ENCODE measurements at regions not wholly inside any gene's neighbourhood (a gene's known extent, or its start where the extent isn't known, plus 50 kb on each side); places are given as distances from the start of the nearest gene placed in this dataset.

DNA sequence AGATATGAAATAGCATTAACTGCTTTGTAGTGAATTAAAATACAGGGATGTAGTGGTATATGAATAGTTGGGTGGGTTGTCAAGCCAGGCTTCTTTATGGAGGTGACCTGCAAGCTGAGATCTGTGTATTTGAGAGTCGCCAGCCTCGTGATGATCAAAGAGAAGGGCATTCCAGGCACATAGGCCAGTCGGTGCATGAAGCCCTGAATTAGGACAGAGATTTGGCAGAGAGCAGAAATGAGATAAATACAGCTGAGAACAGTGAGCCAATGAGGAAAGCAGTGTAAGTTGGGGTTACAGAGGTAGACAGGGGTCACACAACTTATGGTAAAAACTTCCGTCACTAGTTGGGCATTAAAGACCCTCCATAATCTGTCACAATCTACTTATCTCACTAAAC is 641.9 kb downstream of the OTOL1 start:
- no peak for DNase-seq

DNA sequence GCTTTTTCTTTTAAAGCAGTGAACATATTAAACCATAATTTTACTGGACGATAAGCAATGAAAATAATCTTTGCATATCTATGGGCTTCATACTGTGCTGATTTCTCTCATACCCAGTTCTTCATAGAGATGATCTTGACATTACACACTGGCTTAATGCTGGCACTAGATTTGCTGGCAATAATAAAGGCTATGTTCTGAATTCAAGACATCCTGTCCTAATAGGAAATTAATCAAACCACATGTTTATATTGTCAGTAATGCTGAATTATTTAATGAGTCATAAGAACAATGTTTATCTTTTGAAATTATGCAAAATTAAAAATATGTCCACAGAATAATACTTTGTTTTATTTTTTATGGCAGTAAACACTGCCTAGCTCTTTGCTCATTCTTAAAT is 643.2 kb downstream of the OTOL1 start:
- DNase-seq = no peak

GRCh38 chr3:162141272-162141791 is 644.7 kb downstream of the OTOL1 start:
- no peak for DNase-seq

DNA sequence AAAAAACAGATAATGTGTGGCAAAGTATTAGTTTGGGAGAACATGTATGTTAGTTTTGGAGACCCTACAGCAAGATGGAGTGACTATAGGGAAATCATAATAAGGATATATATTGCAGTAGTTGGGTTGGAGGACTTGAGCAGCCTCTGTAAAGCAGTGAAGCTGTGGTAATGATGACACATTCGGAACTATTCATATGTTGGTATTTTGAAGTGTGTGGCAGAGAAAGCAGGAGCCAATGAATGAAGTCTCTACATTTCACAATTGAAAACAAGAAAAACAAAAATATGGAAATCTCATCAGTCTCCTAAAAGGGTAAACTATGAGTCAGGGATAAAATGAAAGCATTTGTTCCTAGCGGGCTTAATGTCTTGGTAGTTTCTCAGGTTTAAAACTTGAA is 645.9 kb downstream of the OTOL1 start:
- DNase-seq = no peak

DNA sequence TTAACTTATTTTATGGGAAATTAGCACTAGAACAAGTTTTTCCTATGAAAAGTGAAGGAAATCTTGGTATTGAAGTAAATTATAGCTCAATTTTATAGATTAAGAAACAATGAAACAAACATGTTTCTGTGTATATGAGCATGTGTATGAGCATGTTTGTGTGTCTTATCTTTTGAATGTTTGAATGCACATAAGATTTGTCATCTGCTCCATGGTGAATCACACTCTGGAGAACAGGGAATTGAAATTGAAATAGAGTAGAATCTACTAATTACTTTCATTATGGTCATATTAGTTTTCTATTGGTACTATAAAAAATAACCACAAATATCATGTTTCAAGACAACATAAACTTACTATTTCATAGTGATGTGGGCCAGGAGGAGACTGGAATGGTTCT is 646.6 kb downstream of the OTOL1 start:
- DNase-seq = no peak

DNA sequence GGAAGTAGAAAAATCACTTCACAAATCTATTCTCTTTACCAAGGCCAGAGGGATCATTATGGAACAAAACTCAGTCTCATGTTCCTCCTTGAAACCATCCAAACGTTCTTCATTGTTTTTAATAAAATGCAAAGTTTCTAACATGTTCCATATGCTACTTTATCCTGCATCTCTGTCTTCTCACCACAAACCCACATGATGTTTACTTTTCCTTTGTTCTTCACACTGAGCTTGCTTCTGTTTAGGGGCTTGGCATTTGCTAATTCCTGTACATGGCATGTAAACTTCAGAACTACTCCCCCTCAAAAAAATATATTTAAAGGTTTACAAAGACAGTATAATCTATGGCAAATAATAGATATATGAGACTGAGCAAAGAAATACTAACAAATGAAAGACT is 651.4 kb downstream of the OTOL1 start:
- DNase-seq = no peak

DNA sequence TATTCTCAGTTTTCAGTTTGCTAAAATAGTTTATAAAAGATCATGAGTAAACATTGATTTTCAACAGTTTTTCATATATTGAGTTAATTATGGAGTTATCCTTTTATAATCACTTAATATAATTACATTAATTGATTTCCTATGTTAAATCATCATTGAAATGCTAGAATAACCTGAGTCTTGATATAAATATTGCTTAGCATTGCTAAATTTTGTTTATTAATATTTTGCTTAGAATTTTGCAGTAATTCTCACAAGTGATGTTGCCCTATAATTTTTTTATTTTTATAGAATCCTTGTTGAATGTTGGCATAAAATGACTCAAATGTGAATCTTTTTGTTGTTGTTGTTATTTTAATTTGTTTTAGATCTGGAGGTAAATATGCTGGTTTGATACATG is 654.2 kb downstream of the OTOL1 start:
- no peak for DNase-seq

DNA sequence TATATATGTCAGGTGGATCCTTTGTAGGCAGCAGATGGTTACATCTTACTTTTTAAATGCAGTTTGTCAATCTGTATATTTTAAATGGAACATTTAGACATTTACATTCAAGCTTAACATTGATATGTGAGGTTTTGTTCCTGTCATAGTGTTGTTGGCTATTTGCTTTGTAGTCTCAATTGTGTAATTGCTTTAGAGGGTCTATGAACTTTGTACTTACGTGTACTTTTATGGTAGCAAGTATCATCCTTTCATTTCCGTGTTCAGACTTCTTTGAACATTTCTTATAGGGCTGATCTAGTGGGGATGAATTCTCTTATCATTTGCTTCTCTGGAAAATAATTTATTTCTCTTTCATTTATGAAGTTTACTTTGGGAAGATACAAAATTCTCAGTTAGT is 656.0 kb downstream of the OTOL1 start:
- no peak for DNase-seq

DNA sequence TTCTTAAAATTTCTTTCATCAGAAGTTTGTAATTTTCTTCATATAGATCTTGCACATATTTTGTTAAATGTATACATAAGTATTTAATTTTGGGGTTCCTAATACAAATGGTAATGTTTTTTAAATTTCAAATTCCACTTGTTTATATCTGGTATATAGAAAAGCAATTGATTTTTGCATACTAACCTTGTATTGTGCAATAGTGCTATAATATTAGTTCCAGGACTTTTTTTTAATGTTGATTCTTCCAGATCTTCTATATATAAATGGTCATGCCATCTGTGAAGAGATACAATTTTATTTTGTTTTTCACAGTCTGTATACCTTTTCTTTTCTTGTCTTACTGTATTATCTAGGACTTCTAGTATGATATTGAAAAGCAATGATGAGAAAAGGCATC is 665.0 kb downstream of the OTOL1 start:
- no peak for DNase-seq

GRCh38 chr3:162165346-162165745 is 668.7 kb downstream of the OTOL1 start:
- no peak for DNase-seq

GRCh38 chr3:162166543-162166942 is 669.9 kb downstream of the OTOL1 start:
- DNase-seq = no peak

DNA sequence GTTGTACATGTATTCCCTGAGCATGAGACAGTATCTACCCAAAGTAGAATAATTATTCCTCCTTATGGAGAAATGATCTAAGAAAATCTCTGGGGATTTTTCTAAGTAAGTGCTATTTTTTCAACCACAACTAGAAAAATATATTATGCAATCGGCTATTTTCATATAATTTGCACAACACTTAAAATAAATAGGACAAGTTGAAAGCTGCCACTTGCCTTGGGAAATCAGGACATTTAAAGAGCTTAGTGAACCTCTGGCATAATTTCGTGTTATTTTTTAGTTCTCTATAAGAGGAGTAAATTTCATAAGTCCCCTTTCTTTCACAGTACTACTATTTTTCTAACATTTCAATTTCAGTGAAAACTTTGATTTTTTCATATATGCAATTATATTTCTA is 672.1 kb downstream of the OTOL1 start:
- DNase-seq = no peak

DNA sequence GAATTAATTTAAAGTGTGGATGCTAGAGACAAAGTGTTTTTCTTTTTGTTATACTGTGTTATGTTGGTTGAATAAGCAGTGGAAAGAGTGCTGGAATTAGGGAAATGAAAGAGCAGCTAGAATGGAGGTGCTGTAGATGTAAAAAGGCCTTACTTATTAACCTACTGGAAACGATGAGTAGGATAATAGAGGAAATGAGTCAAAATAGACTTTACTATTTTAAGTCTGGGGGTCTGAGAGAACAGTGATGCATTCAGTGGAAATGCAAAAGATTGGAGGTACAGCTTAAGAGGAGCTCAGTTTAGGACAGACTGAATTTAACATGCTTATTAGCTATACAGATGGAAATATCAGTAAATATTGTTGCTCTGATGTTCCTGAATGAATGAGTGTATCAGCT is 674.0 kb downstream of the OTOL1 start:
- no peak for DNase-seq

DNA sequence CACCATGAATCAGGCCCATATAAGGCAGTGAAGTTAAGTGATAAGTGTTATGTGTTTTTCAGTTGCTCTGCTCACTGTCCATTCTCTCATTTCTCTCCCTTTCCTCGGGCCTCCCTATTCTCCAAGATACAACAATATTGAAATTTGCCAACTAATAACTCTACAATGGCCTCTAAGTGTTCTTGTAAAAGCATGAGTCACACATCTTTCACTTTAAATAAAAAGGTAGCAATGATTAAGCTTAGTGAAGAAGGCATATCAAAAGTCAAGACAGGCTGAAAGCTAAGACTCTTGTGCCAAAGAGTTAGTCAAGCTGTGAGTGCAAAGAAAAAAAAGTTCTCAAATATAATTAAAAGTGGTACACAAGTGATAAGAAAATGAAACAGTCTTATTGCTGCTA is 675.4 kb downstream of the OTOL1 start:
- DNase-seq = no peak

GRCh38 chr3:162175145-162175544 is 678.5 kb downstream of the OTOL1 start:
- no peak for DNase-seq

DNA sequence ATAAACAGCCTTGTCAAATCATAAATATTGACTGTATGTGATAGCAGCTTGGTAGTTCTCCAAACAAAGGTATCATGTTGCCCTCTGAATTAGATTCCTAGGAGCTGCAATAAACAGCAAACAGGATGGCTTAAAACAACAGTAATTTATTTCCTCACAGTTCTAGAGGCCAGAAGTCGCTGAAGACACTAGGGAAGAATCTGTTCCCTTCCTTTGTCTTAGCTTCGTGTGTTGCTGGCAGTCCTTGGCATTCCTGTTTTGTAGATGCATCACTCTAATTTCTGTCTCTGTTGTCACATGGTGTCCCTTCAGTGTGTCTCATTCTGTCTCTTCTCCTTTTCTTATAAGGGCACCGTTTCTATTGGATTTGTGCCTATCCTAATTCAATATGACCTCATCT is 679.3 kb downstream of the OTOL1 start:
- DNase-seq = no peak

DNA sequence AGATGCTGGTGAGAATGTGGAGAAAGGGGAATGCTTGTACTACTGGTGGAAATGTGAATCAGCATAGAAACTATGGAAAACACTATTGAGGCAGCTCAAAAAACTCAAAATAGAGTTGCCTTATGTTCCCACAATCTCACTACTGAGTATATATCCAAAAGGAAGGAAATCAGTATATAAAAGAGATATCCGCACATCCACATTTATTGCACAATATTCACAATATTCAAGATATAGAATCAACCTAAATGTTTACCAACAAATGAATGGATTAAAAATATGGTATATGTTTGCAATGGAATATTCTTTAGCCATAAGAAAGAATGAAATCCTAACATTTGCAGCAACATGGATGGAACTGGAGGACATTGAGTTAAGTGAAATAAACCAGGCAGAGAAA is 686.8 kb downstream of the OTOL1 start:
- no peak for DNase-seq

GRCh38 chr3:162192340-162193029 is 695.9 kb downstream of the OTOL1 start:
- no peak for DNase-seq

- DNase-seq = no peak
These were observed 696.8 kb downstream of the OTOL1 start for GRCh38 chr3:162193148-162194095.

GRCh38 chr3:162195147-162195546 is 698.5 kb downstream of the OTOL1 start:
- DNase-seq = no peak

DNA sequence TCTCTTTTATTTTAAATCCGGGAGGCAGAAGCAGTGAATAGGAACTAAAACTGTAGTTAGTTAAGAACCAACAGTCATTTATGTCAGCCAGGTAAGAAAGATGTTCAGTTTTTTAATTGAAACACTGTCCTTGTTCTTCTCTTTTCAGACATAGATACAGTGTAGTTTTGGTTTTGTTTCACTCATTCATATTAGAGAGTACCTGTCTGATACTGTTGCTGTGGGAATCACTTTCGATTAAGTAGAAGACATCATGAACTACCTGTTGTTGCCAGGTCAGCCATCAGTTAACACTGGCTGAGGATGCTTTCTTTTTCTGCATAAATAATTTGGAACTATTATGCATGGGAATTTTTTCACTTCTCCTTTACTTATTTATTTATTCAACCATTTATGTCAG is 700.4 kb downstream of the OTOL1 start:
- DNase-seq = no peak

DNA sequence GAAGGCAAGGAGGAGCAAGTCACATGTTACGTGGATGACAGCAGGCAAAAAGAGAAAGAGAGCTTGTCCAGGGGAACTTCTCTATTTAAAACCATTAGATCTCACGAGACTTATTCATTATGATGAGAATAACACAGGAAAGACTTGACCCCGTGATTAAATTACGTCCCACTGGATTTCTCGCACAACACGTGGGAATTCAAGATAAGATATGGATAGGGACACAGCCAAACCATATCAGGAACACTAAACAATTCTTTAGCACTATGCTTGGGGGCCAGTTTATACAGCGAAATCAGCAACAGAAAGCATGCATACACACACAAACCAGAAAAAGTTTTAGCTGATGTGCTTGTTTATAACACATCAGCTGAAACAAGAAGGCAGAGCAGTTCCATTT is 704.2 kb downstream of the OTOL1 start:
- no peak for DNase-seq

- DNase-seq = no peak
These were observed 710.0 kb downstream of the OTOL1 start for GRCh38 chr3:162206648-162207047.

GRCh38 chr3:162211470-162211869 is 714.9 kb downstream of the OTOL1 start:
- DNase-seq = no peak
